ENCODE measurements at regions not wholly inside any gene's neighbourhood (a gene's known extent, or its start where the extent isn't known, plus 50 kb on each side); places are given as distances from the start of the nearest gene placed in this dataset.

- ATAC-seq (ENCODE audit: low FRiP score in 2 of 2) (no peak), DNase-seq (no peak)
- Histone ChIP-seq H3K36me3 (no peaks in the 10 kb centered on the region), H3K27me3 (no peaks in the 10 kb centered on the region), H3K9me3 (no peaks in the 10 kb centered on the region), H3K4me1 (no peaks in the 10 kb centered on the region), H3K27ac (no peak overlapping the region), H3K4me3 (no peak overlapping the region)
- TF ChIP-seq EP300 (IDR thresholded peaks at IDR 0.05) (no peak), POLR2A (IDR thresholded peaks at IDR 0.05) (no peak), POLR2AphosphoS5 (IDR thresholded peaks at IDR 0.05) (no peak), CTCF (IDR thresholded peaks at IDR 0.05) (no peak)
Observed at GRCh38 chr2:133787207-133787606, 218.9 kb upstream of the NCKAP5 start.

GRCh38 chr2:133787651-133788050, 219.4 kb upstream of the NCKAP5 start:
- 89 to 98% methylated on average over 3 of the region's 3 CpGs for WGBS, 2 donors
- Histone ChIP-seq H3K4me3 (no peak overlapping the region), H3K36me3 (no peaks in the 10 kb centered on the region), H3K27me3 (no peaks in the 10 kb centered on the region), H3K27ac (no peak overlapping the region), H3K9me3 (no peaks in the 10 kb centered on the region), H3K4me1 (no peaks in the 10 kb centered on the region)
- no peak for TF ChIP-seq POLR2AphosphoS5 (IDR thresholded peaks at IDR 0.05)
- no peak for DNase-seq
- ATAC-seq (ENCODE audit: low FRiP score in 2 of 2) = no peak

DNA sequence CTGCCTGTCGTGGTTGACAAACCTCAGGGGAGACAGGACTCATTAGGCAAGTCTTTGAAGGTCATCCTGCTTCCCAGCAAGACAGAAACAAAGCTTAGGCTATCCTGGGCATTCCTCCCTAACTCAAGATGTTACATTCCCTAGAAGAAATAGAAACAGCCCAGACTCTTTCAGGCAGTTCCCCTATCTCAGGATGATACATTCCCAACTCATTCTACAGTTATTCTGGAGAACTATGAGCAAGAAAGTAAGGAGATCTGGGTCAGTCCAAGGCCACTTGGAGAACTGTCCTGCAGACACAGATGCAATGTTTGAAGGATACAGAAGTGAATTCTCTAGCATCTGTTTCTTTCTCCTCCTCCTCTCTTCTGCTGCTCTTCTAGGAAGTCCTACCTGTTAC, 220.1 kb upstream of the NCKAP5 start:
- no peak overlapping the region for H3K27ac ChIP-seq
- no peaks in the 10 kb centered on the region for H3K27me3 ChIP-seq
- no peaks in the 10 kb centered on the region for H3K9me3 ChIP-seq
- no peaks in the 10 kb centered on the region for H3K4me1 ChIP-seq
- H3K4me3 ChIP-seq = no peak overlapping the region
- ATAC-seq (ENCODE audit: low FRiP score in 2 of 2) = no peak
- DNase-seq = no peak
- TF ChIP-seq POLR2AphosphoS5 (IDR thresholded peaks at IDR 0.05) = no peak
- TF ChIP-seq POLR2A (IDR thresholded peaks at IDR 0.05) = no peak
- no peak for TF ChIP-seq CTCF (IDR thresholded peaks at IDR 0.05)
- TF ChIP-seq EP300 (IDR thresholded peaks at IDR 0.05) = no peak
- no peaks in the 10 kb centered on the region for H3K36me3 ChIP-seq
- 38 to 60% methylated on average over 1 of the region's 1 CpG for WGBS, 2 donors

DNA sequence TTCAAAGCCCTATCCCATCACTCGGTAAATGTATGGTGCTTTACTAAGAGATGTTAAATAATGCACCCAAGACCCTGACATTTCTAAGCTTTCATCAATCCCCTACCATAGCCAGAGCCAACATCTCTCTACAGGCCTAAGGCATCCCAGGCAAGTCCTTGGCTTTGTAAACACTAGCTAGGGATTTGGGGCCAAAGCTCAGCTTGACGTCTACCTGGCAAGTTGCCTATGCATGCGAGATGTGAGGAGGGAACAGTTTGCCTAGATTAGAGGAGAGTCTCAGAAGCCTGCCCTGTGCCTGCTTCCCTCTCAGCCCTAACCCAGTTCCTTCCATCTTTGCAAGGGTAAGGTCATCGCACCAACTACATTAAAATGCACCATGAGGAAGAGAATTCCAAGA, 221.5 kb upstream of the NCKAP5 start:
- TF ChIP-seq CTCF (IDR thresholded peaks at IDR 0.05) (no peak), POLR2AphosphoS5 (IDR thresholded peaks at IDR 0.05) (no peak), EP300 (IDR thresholded peaks at IDR 0.05) (no peak)
- H3K36me3 ChIP-seq = no peaks in the 10 kb centered on the region
- peaks cover 0 to 9% (median 6%) of the 10 kb centered on the region in 4 donors for H3K9me3 ChIP-seq
- no peak overlapping the region for H3K27ac ChIP-seq
- DNase-seq = no peak
- no peaks in the 10 kb centered on the region for H3K4me1 ChIP-seq
- ATAC-seq (ENCODE audit: low FRiP score in 2 of 2) = no peak
- 65 to 68% methylated on average over 4 of the region's 4 CpGs for WGBS, 2 donors
- H3K4me3 ChIP-seq = no peak overlapping the region
- no peaks in the 10 kb centered on the region for H3K27me3 ChIP-seq

DNA sequence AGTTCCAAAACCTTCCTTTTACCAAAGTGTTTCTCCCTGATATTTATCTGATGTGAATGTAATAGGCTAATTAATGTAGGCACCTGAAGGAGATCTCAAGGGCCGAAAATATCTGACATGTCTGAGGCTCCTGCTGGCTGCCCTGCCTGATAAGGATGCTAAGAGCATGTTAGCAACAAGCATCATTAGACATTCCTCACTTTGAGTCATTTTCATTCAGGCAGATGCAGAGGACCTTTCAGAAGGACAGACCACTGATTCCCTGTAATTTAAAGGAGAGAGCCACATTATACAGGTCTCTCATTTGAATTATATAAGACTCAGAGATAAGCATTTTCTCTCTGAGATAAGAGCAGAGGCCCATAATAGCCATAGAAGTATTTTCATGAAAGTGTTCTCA, 222.4 kb upstream of the NCKAP5 start:
- DNase-seq = no peak
- Histone ChIP-seq H3K4me3 (no peak overlapping the region), H3K9me3 (peaks cover 0 to 9% (median 6%) of the 10 kb centered on the region in 4 donors), H3K27me3 (no peaks in the 10 kb centered on the region), H3K27ac (no peak overlapping the region), H3K36me3 (no peaks in the 10 kb centered on the region), H3K4me1 (no peaks in the 10 kb centered on the region)
- no peak for TF ChIP-seq POLR2A (IDR thresholded peaks at IDR 0.05)
- TF ChIP-seq POLR2AphosphoS5 (IDR thresholded peaks at IDR 0.05) = no peak
- TF ChIP-seq CTCF (IDR thresholded peaks at IDR 0.05) = no peak
- no peak for TF ChIP-seq EP300 (IDR thresholded peaks at IDR 0.05)
- WGBS, 2 donors = 64 to 78% methylated on average over 1 of the region's 1 CpG
- no peak for ATAC-seq (ENCODE audit: low FRiP score in 2 of 2)

Measured in upper lobe of left lung (tissue), 6 donors.